Hepatic stellate cell (primary cell): ENCODE measurements at regions not wholly inside any gene's neighbourhood (a gene's known extent, or its start where the extent isn't known, plus 50 kb on each side); places are given as distances from the start of the nearest gene placed in this dataset.

Experiments used
- DNase-seq: peaks from one replicate; pipeline ENCODE4 v3.0.0; 2011; ENCODE audit warnings: low spot score

- DNase-seq: no peak
Observed at GRCh38 chr11:127643268-127644058, 642.9 kb upstream of the KIRREL3 start.

- DNase-seq: no peak
Observed at GRCh38 chr11:127640561-127641451, 640.2 kb upstream of the KIRREL3 start.

GRCh38 chr11:127639916-127640315 is 639.3 kb upstream of the KIRREL3 start:
- DNase-seq: no peak

- no peak for DNase-seq
Observed at GRCh38 chr11:127632976-127633680, 632.6 kb upstream of the KIRREL3 start.

GRCh38 chr11:127632546-127632945 is 632.0 kb upstream of the KIRREL3 start:
- DNase-seq: no peak

- DNase-seq: no peak
Observed at GRCh38 chr11:127631974-127632373, 631.4 kb upstream of the KIRREL3 start.

GRCh38 chr11:127629200-127629599 is 628.6 kb upstream of the KIRREL3 start:
- DNase-seq: no peak

- DNase-seq: no peak
Observed at GRCh38 chr11:127628458-127628785, 627.9 kb upstream of the KIRREL3 start.

GRCh38 chr11:127627629-127628457 is 627.3 kb upstream of the KIRREL3 start:
- DNase-seq: no peak

GRCh38 chr11:127627204-127627603 is 626.6 kb upstream of the KIRREL3 start:
- no peak for DNase-seq

GRCh38 chr11:127625402-127625801 is 624.8 kb upstream of the KIRREL3 start:
- no peak for DNase-seq

GRCh38 chr11:127624306-127624856 is 623.8 kb upstream of the KIRREL3 start:
- DNase-seq: no peak

- no peak for DNase-seq
Observed at GRCh38 chr11:127622686-127623085, 622.1 kb upstream of the KIRREL3 start.

GRCh38 chr11:127620671-127621070 is 620.1 kb upstream of the KIRREL3 start:
- DNase-seq: no peak

GRCh38 chr11:127619946-127620345 is 619.4 kb upstream of the KIRREL3 start:
- DNase-seq: no peak

- no peak for DNase-seq
Observed at GRCh38 chr11:127618721-127619120, 618.2 kb upstream of the KIRREL3 start.

GRCh38 chr11:127616158-127616557 is 615.6 kb upstream of the KIRREL3 start:
- no peak for DNase-seq

- DNase-seq: no peak
Observed at GRCh38 chr11:127612607-127613006, 612.0 kb upstream of the KIRREL3 start.

GRCh38 chr11:127609025-127609773 is 608.6 kb upstream of the KIRREL3 start:
- DNase-seq: no peak

- no peak for DNase-seq
Observed at GRCh38 chr11:127607487-127608085, 607.0 kb upstream of the KIRREL3 start.
